Activated T-helper 17 cell treated with anti-CD3 and anti-CD28 coated beads, Interleukin-2, amount 50 U/mL, for 72 hours (primary cell): ENCODE measurements at regions not wholly inside any gene's neighbourhood (a gene's known extent, or its start where the extent isn't known, plus 50 kb on each side); places are given as distances from the start of the nearest gene placed in this dataset.

Source experiments
- ATAC-seq: fragments of 150-1000 bp; cut with Tn5 transposase; replicated peaks from 2 replicates; pipeline ENCODE4 v1.10.0; 2021; ENCODE audit warnings: mild to moderate bottlenecking, moderate library complexity
- H3K27ac Mint-ChIP-seq: one replicate; pipeline ENCODE4 v1.8.0; 2022; ENCODE audit warnings: mixed read lengths
- H3K27me3 Mint-ChIP-seq: one replicate; pipeline ENCODE4 v1.8.0; 2022; ENCODE audit warnings: mixed read lengths
- H3K36me3 Mint-ChIP-seq: one replicate; pipeline ENCODE4 v1.8.0; 2022; ENCODE audit warnings: low read depth, mild to moderate bottlenecking, mixed read lengths
- H3K4me1 Mint-ChIP-seq: one replicate; pipeline ENCODE4 v1.8.0; 2022; ENCODE audit warnings: mixed read lengths
- H3K4me3 Mint-ChIP-seq: one replicate; pipeline ENCODE4 v1.8.0; 2022; ENCODE audit warnings: mild to moderate bottlenecking, mixed read lengths
- H3K9me3 Mint-ChIP-seq: one replicate; pipeline ENCODE4 v1.8.0; 2022; ENCODE audit warnings: mixed read lengths

DNA sequence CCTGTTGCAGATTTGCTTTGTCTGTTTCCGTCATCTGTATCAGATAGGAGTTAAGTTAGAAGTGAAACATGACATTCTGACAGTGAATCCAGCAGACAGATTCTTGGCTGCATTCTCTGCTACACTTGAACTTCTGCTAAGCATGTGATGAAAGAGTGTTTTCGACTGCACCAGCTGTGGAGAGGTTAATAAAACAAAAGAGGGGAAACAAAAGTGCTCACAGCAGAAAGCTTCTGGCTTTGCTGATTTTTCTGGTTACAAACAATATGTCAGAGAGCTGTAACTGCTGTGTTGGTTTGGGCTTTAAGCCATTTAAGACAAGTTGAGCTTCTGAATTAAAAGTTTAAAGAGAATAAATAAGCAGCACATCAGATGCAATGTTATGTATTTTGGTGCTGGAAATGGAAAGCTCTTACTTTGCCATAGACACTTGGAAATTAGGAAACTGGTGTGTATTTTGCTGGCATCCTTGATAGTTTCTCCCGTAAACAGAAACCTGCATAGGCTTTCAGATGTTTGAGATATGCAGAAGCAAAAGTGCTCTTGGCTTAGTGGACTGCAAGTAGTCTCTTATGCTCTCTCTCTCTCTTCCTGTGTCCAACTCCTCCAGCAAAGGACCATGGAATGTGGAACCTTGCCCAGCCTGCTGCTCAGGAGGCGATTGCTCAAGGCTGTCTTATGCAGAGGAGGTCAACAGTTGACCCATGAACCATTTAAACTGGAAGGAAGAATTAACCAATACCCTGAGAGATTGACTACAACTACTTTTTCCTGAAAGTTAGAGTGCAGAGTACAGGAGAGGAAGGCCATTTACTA lies 104.9 kb downstream of the RPS12 start:
- peaks cover 24% of the 10 kb centered on the region for H3K27me3 Mint-ChIP-seq
- no peak for ATAC-seq
- H3K27ac Mint-ChIP-seq: no peak overlapping the region
- H3K9me3 Mint-ChIP-seq: no peaks in the 10 kb centered on the region
- no peaks in the 10 kb centered on the region for H3K36me3 Mint-ChIP-seq
- H3K4me3 Mint-ChIP-seq: no peak overlapping the region
- no peaks in the 10 kb centered on the region for H3K4me1 Mint-ChIP-seq

DNA sequence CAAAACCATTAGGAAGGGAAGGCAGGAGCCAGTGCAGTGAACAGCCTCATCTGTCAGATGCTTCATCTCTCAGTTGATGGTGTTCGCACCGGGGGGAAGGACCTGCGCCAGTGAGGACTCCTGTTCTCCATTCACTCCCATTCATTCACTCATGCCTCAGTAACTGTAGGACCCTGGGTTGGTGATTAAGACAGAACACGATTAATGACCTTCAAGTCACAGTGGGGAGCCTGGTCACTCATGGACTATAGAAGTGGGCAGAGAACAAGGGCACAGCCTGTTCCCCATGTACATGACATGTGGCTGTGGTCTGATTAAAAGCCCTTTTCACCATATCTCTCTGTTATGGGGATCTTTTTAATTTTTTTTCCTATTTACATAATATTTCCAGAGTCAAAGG lies 113.3 kb downstream of the RPS12 start:
- H3K36me3 Mint-ChIP-seq: no peaks in the 10 kb centered on the region
- H3K27me3 Mint-ChIP-seq: peaks cover 28% of the 10 kb centered on the region
- H3K9me3 Mint-ChIP-seq: no peaks in the 10 kb centered on the region
- no peak overlapping the region for H3K4me3 Mint-ChIP-seq
- no peak overlapping the region for H3K27ac Mint-ChIP-seq
- ATAC-seq: no peak
- H3K4me1 Mint-ChIP-seq: no peaks in the 10 kb centered on the region

DNA sequence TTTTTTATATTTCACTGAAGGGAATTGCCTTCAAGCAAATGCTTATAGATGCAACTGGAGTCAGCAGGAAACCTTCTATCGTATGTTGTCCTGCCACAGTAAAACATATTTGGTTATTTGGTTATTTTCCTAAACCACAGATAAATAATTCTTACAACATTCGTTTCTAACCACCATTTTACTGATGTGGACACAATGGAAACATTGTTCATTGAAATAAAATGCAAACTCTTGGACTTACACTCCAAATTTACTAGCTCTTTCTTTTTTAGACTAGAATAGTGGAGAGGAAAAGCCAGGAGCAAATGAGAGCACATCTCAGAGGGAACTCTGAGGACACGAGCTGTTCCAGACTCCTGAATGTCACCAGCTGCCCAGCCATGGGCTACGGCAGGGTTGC lies 114.8 kb downstream of the RPS12 start:
- no peak overlapping the region for H3K4me3 Mint-ChIP-seq
- no peaks in the 10 kb centered on the region for H3K36me3 Mint-ChIP-seq
- no peaks in the 10 kb centered on the region for H3K4me1 Mint-ChIP-seq
- no peaks in the 10 kb centered on the region for H3K9me3 Mint-ChIP-seq
- H3K27me3 Mint-ChIP-seq: peaks cover 37% of the 10 kb centered on the region
- no peak for ATAC-seq
- no peak overlapping the region for H3K27ac Mint-ChIP-seq

DNA sequence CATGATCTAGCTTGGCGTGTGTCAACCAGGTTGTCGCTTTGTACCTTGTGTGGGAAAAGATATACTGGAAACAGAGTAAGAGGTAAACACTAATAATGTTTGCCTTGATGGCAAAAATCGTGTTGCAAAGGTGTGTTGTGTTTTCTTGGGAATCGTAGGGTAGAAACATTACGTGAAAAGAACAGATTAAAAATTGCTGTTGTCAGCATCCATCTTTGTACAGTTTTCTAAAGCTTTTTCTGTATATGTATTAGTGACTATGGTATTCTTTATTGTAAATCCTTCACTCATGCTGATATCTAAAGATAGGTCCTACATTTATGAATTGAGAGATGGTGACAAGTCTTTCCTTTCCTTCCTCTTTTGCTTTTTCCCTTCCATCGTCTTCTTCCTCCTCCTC lies 116.9 kb downstream of the RPS12 start:
- Mint-ChIP-seq H3K36me3 (no peaks in the 10 kb centered on the region), H3K4me1 (no peaks in the 10 kb centered on the region), H3K4me3 (no peak overlapping the region), H3K27me3 (peaks cover 39% of the 10 kb centered on the region), H3K27ac (no peak overlapping the region), H3K9me3 (no peaks in the 10 kb centered on the region)
- no peak for ATAC-seq

GRCh38 chr6:132931936-132932514 lies 117.7 kb downstream of the RPS12 start:
- H3K4me1 Mint-ChIP-seq: no peaks in the 10 kb centered on the region
- no peaks in the 10 kb centered on the region for H3K36me3 Mint-ChIP-seq
- H3K4me3 Mint-ChIP-seq: no peak overlapping the region
- no peak for ATAC-seq
- no peak overlapping the region for H3K27ac Mint-ChIP-seq
- H3K27me3 Mint-ChIP-seq: peaks cover 39% of the 10 kb centered on the region
- H3K9me3 Mint-ChIP-seq: no peaks in the 10 kb centered on the region

DNA sequence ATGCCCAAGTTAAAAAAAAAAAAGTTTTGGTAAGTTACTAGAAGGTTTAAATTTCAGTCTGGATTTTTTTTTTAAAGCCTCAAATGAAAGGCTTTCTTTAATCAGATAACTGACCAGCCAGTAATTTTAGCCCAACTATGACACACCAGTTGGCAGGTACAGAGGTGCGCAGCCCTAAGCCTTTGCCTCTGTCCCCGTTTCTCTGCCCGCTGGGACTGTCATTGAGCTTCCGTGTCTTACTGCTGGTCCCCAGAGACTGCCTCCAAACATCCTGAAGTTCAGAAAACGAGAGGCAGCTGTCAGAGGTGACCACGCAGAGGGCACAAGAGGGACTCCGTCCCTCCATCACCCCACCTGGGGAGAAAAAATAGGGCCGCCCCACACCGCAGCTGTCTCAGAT lies 118.2 kb downstream of the RPS12 start:
- H3K4me3 Mint-ChIP-seq: no peak overlapping the region
- H3K36me3 Mint-ChIP-seq: no peaks in the 10 kb centered on the region
- no peak for ATAC-seq
- H3K4me1 Mint-ChIP-seq: no peaks in the 10 kb centered on the region
- H3K27ac Mint-ChIP-seq: no peak overlapping the region
- H3K27me3 Mint-ChIP-seq: peaks cover 37% of the 10 kb centered on the region
- no peaks in the 10 kb centered on the region for H3K9me3 Mint-ChIP-seq

DNA sequence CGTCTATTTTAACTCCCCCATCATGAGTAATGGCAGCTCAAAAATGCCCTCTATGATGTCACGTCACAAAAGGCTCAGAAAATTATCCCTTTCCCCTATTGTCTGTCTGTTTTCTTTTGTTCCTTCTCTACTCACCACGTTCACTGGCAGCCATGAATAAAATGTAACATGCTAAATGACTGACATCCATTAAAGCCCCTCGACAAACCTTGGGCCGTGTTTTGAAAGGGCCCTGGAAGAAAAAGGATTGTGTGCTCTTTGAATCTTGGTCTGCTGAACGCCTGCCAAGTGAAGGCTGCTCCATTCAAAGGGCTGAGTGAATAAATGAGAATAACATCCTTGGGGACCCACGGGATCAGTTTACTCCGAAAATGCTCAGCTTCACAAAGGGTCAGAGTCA lies 118.7 kb downstream of the RPS12 start:
- Mint-ChIP-seq H3K36me3 (no peaks in the 10 kb centered on the region), H3K9me3 (no peaks in the 10 kb centered on the region), H3K27ac (no peak overlapping the region), H3K27me3 (peaks cover 35% of the 10 kb centered on the region), H3K4me3 (no peak overlapping the region), H3K4me1 (no peaks in the 10 kb centered on the region)
- ATAC-seq: no peak

GRCh38 chr6:132934496-132934895 lies 120.1 kb downstream of the RPS12 start:
- H3K4me1 Mint-ChIP-seq: no peaks in the 10 kb centered on the region
- H3K4me3 Mint-ChIP-seq: no peak overlapping the region
- no peaks in the 10 kb centered on the region for H3K9me3 Mint-ChIP-seq
- H3K27me3 Mint-ChIP-seq: peaks cover 32% of the 10 kb centered on the region
- H3K27ac Mint-ChIP-seq: no peak overlapping the region
- no peaks in the 10 kb centered on the region for H3K36me3 Mint-ChIP-seq
- ATAC-seq: no peak

DNA sequence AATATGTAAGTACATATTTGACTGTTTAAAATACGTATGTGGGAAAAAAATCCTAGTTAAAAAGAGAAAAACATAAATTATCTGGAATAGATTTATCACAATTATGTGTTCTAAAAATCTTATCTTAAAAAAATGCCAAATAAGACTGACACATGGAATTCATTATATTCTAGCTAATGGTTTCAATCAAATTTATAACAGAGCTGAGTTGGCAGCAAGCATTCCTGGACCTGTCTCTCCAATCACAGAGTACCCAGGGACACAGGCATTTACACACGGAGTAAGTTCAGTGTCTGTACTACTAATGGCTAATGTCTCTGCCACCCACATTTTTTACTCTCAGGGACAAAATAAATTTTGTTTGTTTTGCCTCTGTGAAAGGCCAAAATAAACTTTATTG lies 122.3 kb downstream of the RPS12 start:
- H3K9me3 Mint-ChIP-seq: no peaks in the 10 kb centered on the region
- no peak overlapping the region for H3K27ac Mint-ChIP-seq
- H3K27me3 Mint-ChIP-seq: peaks cover 20% of the 10 kb centered on the region
- no peak for ATAC-seq
- H3K4me3 Mint-ChIP-seq: no peak overlapping the region
- no peaks in the 10 kb centered on the region for H3K4me1 Mint-ChIP-seq
- no peaks in the 10 kb centered on the region for H3K36me3 Mint-ChIP-seq

- ATAC-seq: no peak
- Mint-ChIP-seq H3K27ac (no peak overlapping the region), H3K27me3 (peaks cover 15% of the 10 kb centered on the region), H3K4me3 (no peak overlapping the region), H3K36me3 (no peaks in the 10 kb centered on the region), H3K9me3 (no peaks in the 10 kb centered on the region), H3K4me1 (no peaks in the 10 kb centered on the region)
Measured at GRCh38 chr6:132937466-132937906, 123.1 kb downstream of the RPS12 start.

GRCh38 chr6:132948889-132949288 lies 134.5 kb downstream of the RPS12 start:
- Mint-ChIP-seq H3K27ac (no peak overlapping the region), H3K36me3 (no peaks in the 10 kb centered on the region), H3K4me1 (no peaks in the 10 kb centered on the region), H3K27me3 (peaks cover 24% of the 10 kb centered on the region), H3K9me3 (no peaks in the 10 kb centered on the region), H3K4me3 (no peak overlapping the region)
- no peak for ATAC-seq

GRCh38 chr6:132950566-132950965 lies 136.2 kb downstream of the RPS12 start:
- Mint-ChIP-seq H3K27ac (no peak overlapping the region), H3K27me3 (peaks cover 20% of the 10 kb centered on the region), H3K4me3 (no peak overlapping the region), H3K9me3 (no peaks in the 10 kb centered on the region), H3K4me1 (no peaks in the 10 kb centered on the region), H3K36me3 (no peaks in the 10 kb centered on the region)
- ATAC-seq: no peak

DNA sequence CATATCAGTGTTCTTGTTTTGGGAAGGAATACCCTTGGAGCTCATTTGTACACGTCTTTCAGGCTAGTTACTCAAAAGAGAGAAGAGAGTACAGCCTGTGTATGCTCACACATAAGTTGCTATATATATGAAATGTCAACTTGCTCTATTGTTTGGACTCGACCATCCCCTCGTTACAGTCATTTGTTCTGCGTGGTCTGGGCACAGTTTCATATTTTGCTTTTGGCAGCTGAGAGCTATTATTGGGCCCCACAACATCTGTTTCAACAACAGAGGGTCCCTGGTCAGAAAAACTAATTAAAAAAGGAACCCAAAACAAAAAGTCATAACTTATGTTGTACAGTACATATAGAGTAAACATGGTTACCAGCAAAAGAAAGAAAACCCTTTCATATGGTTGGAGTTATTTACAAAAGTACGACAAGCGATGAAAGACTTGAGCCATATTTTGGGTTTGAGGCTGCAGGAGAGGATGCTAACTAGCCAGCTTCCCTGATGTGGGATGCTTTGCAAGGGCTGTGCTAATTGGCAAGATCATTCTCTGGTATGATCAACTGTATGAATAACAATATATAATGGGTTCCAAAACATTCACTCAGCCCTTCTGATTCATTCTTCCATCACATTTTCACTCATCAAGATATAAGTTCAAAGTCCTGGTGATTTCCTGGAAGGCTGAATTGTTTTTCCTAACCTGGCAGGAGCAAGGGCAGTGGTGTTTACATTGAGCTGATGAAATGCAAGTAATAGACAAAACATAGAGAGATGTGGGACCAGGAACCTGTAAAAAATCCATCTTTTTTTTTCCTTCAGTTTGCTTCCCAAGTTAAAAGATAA lies 137.9 kb downstream of the RPS12 start:
- Mint-ChIP-seq H3K27me3 (peaks cover 20% of the 10 kb centered on the region), H3K27ac (no peak overlapping the region), H3K4me3 (no peak overlapping the region), H3K36me3 (no peaks in the 10 kb centered on the region), H3K9me3 (no peaks in the 10 kb centered on the region), H3K4me1 (no peaks in the 10 kb centered on the region)
- ATAC-seq: no peak

- Mint-ChIP-seq H3K4me3 (no peak overlapping the region), H3K9me3 (no peaks in the 10 kb centered on the region), H3K27ac (no peak overlapping the region), H3K36me3 (no peaks in the 10 kb centered on the region), H3K27me3 (peaks cover 26% of the 10 kb centered on the region), H3K4me1 (no peaks in the 10 kb centered on the region)
- ATAC-seq: no peak
Measured at GRCh38 chr6:132952986-132953385, 138.6 kb downstream of the RPS12 start.

DNA sequence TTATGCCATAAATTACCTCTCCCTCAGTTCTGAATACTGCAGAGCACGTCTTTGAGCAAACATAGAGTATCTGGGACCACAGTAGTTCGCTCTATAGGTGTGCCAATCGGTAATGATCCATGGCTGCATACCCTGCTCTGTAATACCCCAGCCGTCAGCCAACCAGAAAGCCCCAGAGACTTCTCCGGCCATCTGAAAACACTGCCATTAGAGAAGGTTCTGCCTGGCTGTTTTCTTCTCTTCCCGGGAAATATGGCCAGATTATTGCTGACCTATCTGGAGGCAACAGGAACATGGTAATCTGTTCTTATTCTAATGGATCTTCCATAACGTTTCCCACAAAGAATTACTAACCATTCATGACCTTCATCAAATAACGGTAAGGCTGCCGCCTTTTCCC lies 139.9 kb downstream of the RPS12 start:
- peaks cover 27% of the 10 kb centered on the region for H3K27me3 Mint-ChIP-seq
- H3K4me3 Mint-ChIP-seq: no peak overlapping the region
- ATAC-seq: no peak
- H3K4me1 Mint-ChIP-seq: no peaks in the 10 kb centered on the region
- no peaks in the 10 kb centered on the region for H3K36me3 Mint-ChIP-seq
- no peaks in the 10 kb centered on the region for H3K9me3 Mint-ChIP-seq
- H3K27ac Mint-ChIP-seq: no peak overlapping the region
